ENCODE measurements at regions not wholly inside any gene's neighbourhood (a gene's known extent, or its start where the extent isn't known, plus 50 kb on each side); places are given as distances from the start of the nearest gene placed in this dataset.
"Not testable (repeated sequence)": the region's sequence is repeated elsewhere in the genome, so short reads cannot be mapped to it uniquely, and the experiment has no call there.

- TF ChIP-seq ZNF462 (CRISPR knock-in tag; IDR thresholded peaks at IDR 0.05): no peak
These were observed 112.7 kb upstream of the IQSEC1 start (continued) for GRCh38 chr3:13185737-13186434.

- not testable (repeated sequence) for H3K4me3 Mint-ChIP-seq; H3K27ac Mint-ChIP-seq; H3K9me2 ChIP-seq (ENCODE audit: insufficient read depth); H3K27me3 Mint-ChIP-seq (ENCODE audit: insufficient read depth, low read depth, poor library complexity); H3K27ac ChIP-seq (ENCODE audit: low read depth); H3K4me2 ChIP-seq; H3F3A ChIP-seq (replicated peaks; ENCODE audit: low read depth); H3K36me3 ChIP-seq (ENCODE audit: insufficient read depth); H3K27me3 ChIP-seq (ENCODE audit: insufficient read depth); DNase-seq (ENCODE audit: low spot score); ATAC-seq; H3K4me3 ChIP-seq; H4K20me1 ChIP-seq (replicated peaks; ENCODE audit: insufficient read depth); H3K4me1 Mint-ChIP-seq; H2AFZ ChIP-seq; H3K4me1 ChIP-seq (ENCODE audit: insufficient read depth); H3K79me2 ChIP-seq (replicated peaks; ENCODE audit: insufficient read depth)
- Mint-ChIP-seq H3K36me3 (ENCODE audit: low read depth) (peaks cover 18% of the 10 kb centered on the region), H3K9me3 (peaks cover 25% of the 10 kb centered on the region)
These were observed 106.5 kb upstream of the IQSEC1 start for GRCh38 chr3:13179582-13180210.

GRCh38 chr3:13179181-13179580 is 106.0 kb upstream of the IQSEC1 start:
- no peak overlapping the region for H3K4me3 Mint-ChIP-seq
- H3K27me3 Mint-ChIP-seq (ENCODE audit: insufficient read depth, low read depth, poor library complexity): peaks cover 8% of the 10 kb centered on the region
- no peak for TF ChIP-seq ZNF462 (CRISPR knock-in tag; IDR thresholded peaks at IDR 0.05)

More at GRCh38 chr3:13179181-13179580, 106.0 kb upstream of the IQSEC1 start:
- no peaks in the 10 kb centered on the region for H3K9me2 ChIP-seq (ENCODE audit: insufficient read depth)
- H3K27ac ChIP-seq (ENCODE audit: low read depth): no peak overlapping the region
- no peak overlapping the region for H2AFZ ChIP-seq
- no peak overlapping the region for H3K27ac Mint-ChIP-seq
- no peaks in the 10 kb centered on the region for H4K20me1 ChIP-seq (replicated peaks; ENCODE audit: insufficient read depth)
- H3K4me1 ChIP-seq (ENCODE audit: insufficient read depth): no peaks in the 10 kb centered on the region
- H3K9me3 Mint-ChIP-seq: peaks cover 25% of the 10 kb centered on the region
- peaks cover 18% of the 10 kb centered on the region for H3K36me3 Mint-ChIP-seq (ENCODE audit: low read depth)
- H3K4me3 ChIP-seq: no peak overlapping the region
- DNase-seq (ENCODE audit: low spot score) (no peak), ATAC-seq (no peak)
- no peaks in the 10 kb centered on the region; the same call in 1 of the 2 replicates for H3K36me3 ChIP-seq (ENCODE audit: insufficient read depth)
- no peaks in the 10 kb centered on the region; the same call in 2 of the 3 replicates for H3K4me1 Mint-ChIP-seq
- no peaks in the 10 kb centered on the region for H3F3A ChIP-seq (replicated peaks; ENCODE audit: low read depth)
- H3K4me2 ChIP-seq: no peak overlapping the region
- no peaks in the 10 kb centered on the region for H3K79me2 ChIP-seq (replicated peaks; ENCODE audit: insufficient read depth)
- H3K27me3 ChIP-seq (ENCODE audit: insufficient read depth): no peaks in the 10 kb centered on the region
